ENCODE measurements at regions not wholly inside any gene's neighbourhood (a gene's known extent, or its start where the extent isn't known, plus 50 kb on each side); places are given as distances from the start of the nearest gene placed in this dataset.

DNA sequence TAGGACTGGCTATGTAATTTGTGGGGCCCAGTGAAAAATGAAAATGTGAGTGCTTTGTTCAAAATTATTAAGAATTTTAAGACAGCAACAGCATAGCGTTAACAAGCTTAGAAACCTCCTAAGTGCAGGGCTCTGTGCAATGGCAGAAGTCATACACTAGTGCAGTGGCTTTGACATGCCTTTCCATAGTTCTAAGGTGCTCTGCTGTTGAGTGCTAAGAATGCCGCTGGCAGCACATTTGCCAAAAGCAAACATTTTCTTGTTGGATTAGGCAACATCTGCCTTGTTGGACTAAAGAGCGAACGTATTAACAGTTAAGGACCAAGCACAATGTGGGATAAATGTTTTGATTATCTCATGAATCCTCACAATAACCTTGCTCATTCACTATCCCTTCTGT is 244.9 kb upstream of the PDE3A start:
- TF ChIP-seq, protein P1, sequence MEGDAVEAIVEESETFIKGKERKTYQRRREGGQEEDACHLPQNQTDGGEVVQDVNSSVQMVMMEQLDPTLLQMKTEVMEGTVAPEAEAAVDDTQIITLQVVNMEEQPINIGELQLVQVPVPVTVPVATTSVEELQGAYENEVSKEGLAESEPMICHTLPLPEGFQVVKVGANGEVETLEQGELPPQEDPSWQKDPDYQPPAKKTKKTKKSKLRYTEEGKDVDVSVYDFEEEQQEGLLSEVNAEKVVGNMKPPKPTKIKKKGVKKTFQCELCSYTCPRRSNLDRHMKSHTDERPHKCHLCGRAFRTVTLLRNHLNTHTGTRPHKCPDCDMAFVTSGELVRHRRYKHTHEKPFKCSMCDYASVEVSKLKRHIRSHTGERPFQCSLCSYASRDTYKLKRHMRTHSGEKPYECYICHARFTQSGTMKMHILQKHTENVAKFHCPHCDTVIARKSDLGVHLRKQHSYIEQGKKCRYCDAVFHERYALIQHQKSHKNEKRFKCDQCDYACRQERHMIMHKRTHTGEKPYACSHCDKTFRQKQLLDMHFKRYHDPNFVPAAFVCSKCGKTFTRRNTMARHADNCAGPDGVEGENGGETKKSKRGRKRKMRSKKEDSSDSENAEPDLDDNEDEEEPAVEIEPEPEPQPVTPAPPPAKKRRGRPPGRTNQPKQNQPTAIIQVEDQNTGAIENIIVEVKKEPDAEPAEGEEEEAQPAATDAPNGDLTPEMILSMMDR (IDR thresholded peaks at IDR 0.05): no peak
- no peak for TF ChIP-seq POLR2A (IDR thresholded peaks at IDR 0.05)

All from heart left ventricle (tissue), 13 donors.